HG02981 (cell line): ENCODE measurements at regions not wholly inside any gene's neighbourhood (a gene's known extent, or its start where the extent isn't known, plus 50 kb on each side); places are given as distances from the start of the nearest gene placed in this dataset.

Experiments used
- ATAC-seq: cut with Tn5 transposase; IDR thresholded peaks from one replicate; pipeline ENCODE4 v1.9.1; 2021; ENCODE audit warnings: mild to moderate bottlenecking, moderate library complexity; ENCODE audit not compliant: unreplicated experiment

- no peak for ATAC-seq
Measured at GRCh38 chr15:62756995-62757360, 285.6 kb upstream of the TPM1 start.

GRCh38 chr15:62757535-62757934, 285.0 kb upstream of the TPM1 start:
- no peak for ATAC-seq

DNA sequence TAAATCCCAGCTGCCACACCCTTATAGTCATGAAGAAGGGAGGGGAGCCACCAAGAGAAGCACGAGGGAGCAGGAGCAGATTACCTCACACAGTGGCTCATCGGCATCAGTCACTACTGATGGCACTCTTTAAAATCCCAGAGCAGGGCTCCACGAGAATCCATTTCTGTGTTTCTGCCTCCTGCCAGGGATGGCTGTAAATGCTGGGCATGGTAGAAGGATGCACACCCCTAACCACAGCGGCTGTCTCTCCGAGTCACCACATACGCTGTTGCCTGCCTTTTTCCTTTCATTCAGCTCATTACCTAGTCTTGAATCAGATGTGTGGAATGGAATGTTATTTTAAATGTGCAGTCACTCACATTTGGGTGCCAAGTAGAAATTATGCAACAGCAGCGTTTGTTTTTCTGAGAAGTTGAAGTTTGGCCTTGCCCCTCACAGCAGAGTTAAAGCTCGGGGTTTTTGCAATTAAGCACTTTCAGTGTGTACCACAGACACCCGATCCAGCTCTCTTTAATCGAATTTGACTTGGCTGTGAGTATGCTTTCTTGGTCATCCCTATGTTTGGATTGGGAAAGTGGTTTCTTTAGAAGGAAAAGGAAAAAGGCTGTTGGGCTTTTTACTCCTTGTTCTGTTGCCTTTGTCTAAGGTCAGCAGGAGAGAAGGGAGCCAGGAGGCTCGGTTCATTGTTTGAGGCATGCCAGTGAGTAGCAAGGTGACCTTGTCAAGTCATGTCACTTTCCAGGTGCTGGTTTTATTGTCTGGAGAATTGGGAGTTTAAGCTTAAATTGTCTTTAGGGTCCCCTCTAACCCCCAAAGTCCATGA, 284.2 kb upstream of the TPM1 start:
- no peak for ATAC-seq

DNA sequence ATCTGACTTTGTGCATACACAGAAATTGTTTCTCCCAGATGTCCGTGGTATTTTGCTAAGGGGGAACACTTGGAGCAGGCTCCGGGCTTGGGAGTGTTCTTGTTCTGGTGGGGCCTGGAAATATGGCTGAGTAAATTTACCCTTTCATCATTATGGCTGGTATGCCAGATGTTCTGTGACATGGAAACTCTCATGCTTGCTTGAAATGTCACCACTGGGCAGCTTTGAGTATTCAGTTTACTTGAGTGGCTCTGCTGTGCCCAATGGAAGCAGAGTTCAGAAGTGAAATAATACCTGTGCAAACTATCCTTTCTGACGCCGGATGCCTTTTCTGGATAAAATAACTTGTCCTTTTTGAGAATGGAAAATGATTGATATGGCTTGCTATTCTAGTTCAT, 283.6 kb upstream of the TPM1 start:
- no peak for ATAC-seq

- no peak for ATAC-seq
Measured at GRCh38 chr15:62760538-62760937, 282.0 kb upstream of the TPM1 start.

DNA sequence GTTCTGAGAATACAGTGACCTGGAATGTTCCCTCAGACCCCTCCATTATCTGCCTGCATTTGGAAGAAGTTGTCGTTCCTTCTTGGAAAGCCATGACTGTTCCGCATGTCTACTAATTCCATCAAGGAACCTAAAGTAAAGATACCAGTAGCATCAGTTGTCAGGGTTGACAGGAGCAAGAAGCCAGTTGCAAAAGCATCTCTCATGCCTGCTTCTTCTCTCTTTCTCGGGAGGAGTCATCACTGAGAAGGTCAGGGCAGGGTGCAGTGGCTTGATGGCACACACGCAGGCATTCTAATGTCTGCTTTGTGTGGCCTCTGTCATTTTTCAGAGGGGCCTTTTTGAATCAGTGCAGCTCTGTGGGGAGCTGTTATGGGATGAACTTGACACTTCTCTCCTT, 276.6 kb upstream of the TPM1 start:
- no peak for ATAC-seq

- no peak for ATAC-seq
Measured at GRCh38 chr15:62766599-62766998, 275.9 kb upstream of the TPM1 start.

GRCh38 chr15:62769604-62770003, 272.9 kb upstream of the TPM1 start:
- no peak for ATAC-seq

- ATAC-seq: no peak
Measured at GRCh38 chr15:62770111-62770660, 272.4 kb upstream of the TPM1 start.

DNA sequence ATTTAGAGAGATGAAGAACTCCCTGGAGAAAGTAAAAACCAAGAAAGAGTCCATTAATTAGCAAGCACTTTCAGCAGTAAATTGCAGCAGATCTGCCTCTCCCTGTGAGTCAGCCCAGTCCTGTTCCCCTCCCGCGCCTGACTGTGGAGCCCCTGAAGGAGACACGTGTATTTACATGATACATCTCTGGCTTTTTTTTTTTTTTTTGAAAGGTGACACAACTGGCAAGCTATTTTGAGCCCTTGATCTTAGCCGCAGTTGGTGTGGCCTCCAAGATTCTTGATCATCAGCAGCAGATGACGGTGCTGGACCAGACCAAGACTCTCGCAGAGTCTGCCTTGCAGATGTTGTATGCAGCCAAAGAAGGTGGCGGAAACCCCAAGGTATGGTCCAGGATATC, 271.8 kb upstream of the TPM1 start:
- ATAC-seq: no peak

GRCh38 chr15:62771234-62771633, 271.3 kb upstream of the TPM1 start:
- no peak for ATAC-seq

DNA sequence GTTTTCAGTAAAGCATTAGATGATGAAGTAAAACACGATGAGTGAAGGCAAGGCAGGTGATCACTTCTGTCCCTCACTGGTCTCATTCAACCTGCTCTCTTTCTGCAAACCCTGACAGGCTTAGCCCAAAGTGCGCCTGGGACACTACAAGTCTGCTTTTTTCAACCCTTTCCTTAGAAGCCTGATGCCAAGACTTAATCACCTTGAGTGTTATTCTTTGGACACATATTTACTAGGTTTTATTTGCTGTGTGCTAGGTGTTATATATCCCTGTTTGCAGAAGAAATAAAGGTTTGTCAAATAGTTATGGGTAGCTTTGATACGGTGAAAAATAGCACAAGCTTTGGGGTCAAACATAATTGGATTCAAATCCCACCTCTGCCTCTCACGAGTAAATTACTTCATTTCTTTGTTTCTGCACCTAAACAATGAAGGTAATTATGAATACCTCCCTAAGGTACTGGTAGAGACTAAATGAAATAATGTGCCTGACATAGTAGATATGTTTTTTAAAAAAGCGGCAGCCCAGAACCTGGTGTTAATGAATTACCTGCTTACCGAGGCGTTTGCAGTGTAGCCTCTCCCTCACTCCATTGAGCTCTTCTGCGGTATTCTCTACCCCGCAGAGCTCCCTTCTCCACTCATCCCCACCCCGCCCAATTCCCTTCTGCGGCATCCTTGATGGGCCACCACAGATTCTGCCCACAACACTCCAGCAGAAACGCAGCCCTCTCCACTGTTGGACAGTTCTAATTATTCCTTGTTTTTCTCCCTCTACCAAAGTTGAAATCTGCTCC, 269.0 kb upstream of the TPM1 start:
- no peak for ATAC-seq

GRCh38 chr15:62775932-62776331, 266.6 kb upstream of the TPM1 start:
- no peak for ATAC-seq

DNA sequence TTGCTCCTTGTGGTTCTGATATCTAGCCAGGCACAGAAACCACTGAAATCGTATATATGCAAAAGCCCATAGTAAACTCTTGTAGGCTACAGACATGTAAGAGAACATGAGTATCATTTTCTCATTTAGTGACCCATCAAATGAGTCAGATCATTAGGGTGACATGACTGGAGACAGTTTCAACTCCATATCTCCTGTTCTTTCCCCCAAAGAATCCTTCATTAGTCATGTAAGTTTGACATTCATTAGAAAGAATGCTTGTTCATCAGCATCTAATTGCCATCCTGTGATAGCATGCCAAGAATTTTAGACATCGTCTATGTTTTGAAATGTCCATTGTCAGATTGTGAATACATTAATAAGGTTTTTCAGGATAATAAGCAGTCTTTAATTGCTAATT, 264.9 kb upstream of the TPM1 start:
- ATAC-seq: no peak

DNA sequence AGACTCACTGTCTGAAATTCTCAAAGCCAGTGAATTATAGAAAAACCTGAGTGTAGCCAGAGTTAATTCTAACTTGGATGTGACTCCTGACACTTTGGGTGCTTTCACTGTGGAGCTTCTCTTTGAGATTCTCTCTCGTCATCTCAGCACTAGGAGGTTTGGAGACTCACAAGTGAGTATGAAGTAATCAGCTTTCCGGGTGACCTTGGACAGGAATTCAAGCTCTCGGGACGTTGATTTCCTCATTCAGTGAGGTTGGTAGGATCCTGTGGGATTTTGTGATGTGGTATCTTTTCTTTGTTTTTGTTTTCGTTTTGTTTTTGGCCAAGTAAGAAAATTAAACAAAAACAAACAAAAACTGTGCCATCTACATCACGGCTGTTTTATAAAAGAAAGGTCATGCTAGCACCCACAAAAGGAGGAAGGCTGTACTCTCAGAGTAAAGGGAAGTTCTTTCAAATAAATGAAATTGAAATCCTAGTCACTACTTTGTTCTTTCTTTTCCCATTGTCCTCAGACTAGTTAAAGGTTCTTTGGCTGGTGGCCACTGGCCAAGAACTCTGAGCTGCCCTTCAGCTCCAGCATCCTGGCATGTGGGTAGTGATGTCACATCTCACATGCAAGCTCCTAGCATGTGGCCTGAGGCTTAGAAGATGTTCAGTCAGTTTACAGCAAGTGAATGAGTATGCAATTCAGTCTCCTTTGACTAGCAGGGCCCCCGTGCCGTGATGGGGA, 263.3 kb upstream of the TPM1 start:
- ATAC-seq: no peak

GRCh38 chr15:62779899-62780298, 262.6 kb upstream of the TPM1 start:
- ATAC-seq: no peak

GRCh38 chr15:62781081-62781497, 261.5 kb upstream of the TPM1 start:
- no peak for ATAC-seq

GRCh38 chr15:62782071-62782841, 260.3 kb upstream of the TPM1 start:
- no peak for ATAC-seq

GRCh38 chr15:62782896-62783295, 259.7 kb upstream of the TPM1 start:
- no peak for ATAC-seq

DNA sequence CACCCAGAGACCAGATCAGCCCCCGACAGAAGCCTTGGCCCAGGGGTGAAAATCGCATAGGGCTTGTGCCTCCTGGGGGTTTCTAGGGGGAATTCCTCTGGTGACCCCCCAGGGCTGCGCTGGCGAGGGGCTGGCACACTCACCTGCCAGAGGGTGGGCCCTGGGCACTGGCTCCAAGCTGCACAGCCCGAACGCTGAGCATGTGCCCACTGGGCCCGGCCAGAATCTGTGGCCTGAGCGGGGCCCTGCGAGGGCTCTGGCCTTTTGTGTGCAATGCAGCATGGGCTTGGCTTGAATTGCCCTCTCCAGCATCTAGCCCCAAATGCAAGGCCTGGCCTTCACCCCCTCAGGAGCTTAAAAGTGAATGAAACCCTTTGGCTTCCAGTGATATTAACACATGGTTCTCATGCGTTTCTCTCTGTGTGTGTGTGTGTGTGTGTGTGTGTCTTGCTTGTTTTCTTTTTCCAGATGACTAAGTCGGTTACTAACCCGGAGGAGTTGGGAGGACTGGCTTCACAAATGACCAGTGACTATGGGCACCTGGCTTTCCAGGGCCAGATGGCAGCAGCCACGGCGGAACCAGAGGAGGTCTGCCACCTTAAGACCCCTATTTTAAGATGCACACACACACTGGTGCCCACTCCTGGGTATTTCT, 259.1 kb upstream of the TPM1 start:
- ATAC-seq: no peak
